ENCODE measurements at regions not wholly inside any gene's neighbourhood (a gene's known extent, or its start where the extent isn't known, plus 50 kb on each side); places are given as distances from the start of the nearest gene placed in this dataset.

DNA sequence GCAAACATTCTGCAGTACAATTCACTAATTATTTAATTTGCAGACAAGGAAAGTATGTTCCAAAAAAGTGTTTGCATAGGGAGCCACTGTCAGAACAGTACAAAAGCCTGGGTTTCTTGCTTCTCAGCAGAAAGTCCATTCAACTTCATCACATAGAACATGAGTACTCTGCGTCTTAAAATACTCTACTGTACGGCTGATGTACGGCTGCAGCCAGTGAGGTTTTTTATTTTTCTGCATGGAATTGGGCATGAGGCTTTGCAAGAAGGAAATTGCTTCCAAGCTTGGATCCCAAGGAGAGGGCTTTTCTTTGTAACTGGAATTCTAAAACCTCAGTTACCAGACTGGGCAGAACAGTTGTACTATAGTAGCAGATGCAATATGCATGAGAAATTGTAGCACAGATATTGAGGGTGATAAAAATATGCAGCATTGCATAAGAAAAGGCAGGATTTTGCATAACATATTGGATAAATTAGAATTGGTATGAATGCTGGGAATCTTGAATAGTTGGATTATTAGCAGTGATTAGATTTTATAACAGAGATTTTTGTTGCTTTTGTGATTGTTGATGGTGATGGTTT, 178.1 kb upstream of the CDH9 start:
- TF ChIP-seq CTCF (IDR thresholded peaks at IDR 0.05), result no peak
- no peak for TF ChIP-seq ZFX (IDR thresholded peaks at IDR 0.05; ENCODE audit: borderline replicate concordance)
